Activated CD4-positive, alpha-beta T cell treated with anti-CD3 and anti-CD28 coated beads, Interleukin-10, Interleukin-2, amounts not matched to agents 100 ng/mL and 50 ng/mL, durations not matched to agents 16 hours and 8 hours (primary cell): ENCODE measurements at regions not wholly inside any gene's neighbourhood (a gene's known extent, or its start where the extent isn't known, plus 50 kb on each side); places are given as distances from the start of the nearest gene placed in this dataset.

Source experiments
- DNase-seq: peaks from one replicate; pipeline ENCODE4 v3.0.0-alpha.2; 2020

DNA sequence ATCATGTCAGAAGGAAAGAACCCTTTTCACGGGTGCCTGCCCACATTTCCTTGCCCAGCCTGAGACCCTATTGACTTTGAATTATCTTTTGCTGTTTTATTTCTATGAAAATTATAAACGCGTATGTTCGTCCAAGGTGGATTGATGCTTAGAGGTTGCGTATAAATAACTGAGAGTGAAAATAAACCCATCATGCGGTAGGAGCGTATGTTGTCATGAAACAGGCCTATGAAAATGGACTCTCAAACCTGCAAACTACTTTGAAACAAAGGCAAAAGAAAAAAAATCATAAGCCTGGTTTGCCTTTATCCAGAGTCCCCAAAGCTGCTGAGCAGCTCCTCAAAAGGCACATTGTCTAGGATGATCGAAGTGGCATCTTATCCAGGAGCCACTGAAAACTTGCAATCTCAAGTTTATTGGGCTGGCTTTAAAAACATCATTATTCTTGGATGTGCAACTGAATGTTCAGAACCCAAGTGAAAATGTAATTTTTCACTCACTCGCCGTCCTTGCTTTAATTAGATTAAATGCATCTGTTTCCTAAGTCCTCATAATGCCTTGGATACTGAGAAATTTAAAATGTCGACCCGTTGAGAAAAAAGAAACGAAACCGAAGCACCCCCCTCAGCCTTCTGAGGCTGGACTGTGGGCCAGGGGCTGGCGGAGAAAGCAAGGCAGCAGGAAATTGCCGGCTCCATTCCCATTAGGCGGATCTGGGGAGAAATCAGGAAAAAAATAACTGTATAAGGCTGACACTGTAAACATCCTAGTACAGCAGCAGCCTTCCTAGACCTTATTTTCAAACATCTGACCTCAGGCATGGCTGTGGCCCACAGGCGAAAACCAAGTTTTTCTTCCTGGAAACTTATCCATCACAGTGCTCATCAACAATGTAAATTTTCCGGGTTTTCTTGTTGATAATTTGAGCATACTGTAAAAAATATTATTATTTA is 82.9 kb upstream of the PPARA start:
- DNase-seq = no peak

DNA sequence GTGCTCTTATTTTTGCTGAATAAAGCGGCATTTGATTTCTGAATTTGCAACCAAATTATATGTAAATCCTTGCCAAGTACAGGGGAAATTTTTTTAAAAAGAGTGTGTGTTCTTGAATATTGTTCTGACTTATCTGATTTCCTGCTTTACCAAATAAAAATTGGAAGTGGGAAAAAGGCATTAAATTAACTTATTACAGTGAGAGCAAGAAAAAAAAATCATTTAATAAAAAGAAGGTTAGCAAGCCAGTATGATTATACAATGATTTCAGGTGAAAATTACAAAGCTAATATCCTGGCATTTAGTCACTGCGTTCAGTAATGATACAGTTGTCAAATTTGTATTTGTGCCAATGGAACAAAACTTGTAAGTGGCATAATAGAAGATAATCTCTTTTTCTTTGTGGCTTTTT is 82.1 kb upstream of the PPARA start:
- DNase-seq = no peak

DNA sequence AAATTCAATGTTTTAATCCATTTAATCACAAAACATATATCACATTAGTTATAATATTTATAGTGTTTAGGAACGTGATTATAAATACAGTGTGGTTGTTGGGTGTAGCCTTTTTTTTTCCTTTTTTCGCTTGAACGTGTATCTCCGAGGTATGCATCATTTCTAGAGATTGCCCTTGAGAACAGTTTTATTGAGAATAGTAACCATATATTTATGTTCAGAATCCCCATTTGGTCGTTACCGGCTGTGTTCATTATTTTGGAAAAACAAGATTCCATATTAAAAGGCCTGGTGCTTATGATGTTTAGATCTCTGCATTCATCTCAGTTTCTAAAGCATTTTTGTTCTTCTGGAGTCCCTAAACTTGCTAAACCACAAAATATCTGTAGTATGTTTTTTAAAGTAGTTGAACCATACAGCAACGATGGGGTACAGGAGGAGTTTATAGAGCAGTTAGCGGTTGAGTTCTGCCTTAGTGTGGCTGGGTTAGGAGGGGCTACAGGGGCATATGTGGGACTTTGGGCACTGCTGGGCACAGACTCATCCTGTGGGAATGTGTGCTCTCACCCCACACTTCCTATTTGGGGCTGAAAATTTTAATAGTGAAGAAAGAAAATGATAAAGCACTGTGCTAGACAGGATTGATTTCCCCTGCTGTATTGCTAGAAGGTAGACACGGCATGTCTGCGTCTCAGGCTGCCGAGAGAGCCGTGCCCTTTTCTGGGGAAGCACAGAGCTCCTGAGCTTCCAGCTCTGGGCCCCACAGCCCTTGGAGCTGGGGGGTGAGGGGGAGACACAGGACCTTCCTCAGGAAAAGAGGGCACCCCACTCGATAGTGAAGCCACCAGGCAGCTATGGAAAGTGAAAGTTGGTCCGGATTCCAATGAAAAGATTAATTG is 81.5 kb upstream of the PPARA start:
- no peak for DNase-seq

- DNase-seq = peak; percentile 74
Measured at GRCh38 chr22:46069521-46070214, 80.7 kb upstream of the PPARA start.

GRCh38 chr22:46070215-46070802 is 80.0 kb upstream of the PPARA start:
- DNase-seq = peak; percentile 49

- DNase-seq = peak; percentile 61
Measured at GRCh38 chr22:46070803-46071450, 79.4 kb upstream of the PPARA start.

GRCh38 chr22:46071451-46072109 is 78.7 kb upstream of the PPARA start:
- DNase-seq = peak; percentile 59

GRCh38 chr22:46072110-46072881 is 78.0 kb upstream of the PPARA start:
- peak; percentile 51 for DNase-seq

DNA sequence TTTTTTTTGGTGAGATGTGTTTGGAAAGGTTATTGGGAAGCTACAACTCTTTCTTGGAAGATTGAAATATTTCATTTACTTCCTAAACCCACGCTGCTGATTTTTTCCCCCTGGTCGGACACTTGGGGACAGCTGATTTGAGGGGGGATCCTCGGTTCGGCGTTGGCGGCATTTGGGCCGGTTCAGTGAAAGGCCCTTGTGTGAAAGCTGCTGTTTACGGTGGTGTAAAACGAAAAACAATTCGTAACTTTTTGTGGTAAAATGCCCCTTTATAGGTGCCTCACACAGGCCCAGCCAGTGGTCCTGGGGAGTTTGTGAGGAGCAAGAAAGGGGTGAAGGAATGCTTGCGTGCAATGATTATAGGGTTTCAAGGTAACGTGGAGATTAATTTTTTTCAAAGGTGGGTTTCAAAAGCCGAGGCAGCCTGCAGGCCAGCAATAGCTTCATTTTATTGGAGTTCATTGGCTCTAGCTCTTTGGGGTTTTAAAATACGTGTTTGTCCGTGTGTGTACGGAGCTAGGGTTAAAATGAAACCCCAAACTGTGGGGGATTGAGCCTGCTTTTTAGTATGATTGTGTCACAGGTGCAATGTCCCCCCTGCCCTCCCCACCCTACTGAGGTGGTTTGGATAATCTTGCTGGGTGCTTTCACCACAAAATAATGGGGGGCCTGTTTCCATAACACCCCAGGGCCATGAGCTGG is 77.2 kb upstream of the PPARA start:
- DNase-seq = no peak

- DNase-seq = no peak
Measured at GRCh38 chr22:46073683-46074504, 76.4 kb upstream of the PPARA start.

DNA sequence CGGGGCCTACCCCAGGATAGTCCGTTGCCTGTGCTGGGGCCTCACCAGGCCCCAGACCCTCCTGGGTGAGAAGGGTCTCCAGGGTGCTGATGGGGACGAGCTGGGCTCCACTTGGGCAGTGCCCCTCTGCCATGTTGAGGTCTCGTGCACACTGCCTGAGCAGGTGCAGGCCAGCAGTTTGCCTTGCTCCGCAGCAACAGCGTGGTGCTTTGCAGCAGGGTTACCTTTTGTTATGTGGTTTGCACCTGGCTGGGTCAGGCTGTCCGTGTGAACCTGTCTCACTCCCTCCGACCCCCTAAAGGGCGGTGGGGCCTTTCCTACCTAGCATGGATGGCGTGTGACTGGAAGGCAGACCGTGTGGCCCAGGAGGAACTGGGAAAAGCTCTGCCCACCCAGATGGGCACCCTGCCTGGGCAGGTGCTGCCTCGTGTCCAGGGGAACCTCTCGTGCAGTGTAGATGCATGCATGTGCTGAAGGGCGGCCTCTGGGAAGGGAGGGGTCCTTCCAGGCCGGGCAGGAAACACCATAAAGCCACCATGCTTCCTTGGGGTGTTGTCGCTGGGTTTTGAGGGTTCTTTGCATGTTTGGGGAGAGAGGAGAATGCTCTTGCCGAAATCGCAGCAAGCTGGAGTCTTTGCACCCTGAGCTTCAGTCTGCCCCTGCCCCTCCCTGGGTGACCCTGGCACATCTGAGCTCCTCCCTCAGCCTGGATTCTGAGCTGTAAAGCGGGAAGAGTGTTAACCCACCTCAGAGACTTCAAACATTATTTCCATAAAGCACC is 75.4 kb upstream of the PPARA start:
- DNase-seq = no peak

DNA sequence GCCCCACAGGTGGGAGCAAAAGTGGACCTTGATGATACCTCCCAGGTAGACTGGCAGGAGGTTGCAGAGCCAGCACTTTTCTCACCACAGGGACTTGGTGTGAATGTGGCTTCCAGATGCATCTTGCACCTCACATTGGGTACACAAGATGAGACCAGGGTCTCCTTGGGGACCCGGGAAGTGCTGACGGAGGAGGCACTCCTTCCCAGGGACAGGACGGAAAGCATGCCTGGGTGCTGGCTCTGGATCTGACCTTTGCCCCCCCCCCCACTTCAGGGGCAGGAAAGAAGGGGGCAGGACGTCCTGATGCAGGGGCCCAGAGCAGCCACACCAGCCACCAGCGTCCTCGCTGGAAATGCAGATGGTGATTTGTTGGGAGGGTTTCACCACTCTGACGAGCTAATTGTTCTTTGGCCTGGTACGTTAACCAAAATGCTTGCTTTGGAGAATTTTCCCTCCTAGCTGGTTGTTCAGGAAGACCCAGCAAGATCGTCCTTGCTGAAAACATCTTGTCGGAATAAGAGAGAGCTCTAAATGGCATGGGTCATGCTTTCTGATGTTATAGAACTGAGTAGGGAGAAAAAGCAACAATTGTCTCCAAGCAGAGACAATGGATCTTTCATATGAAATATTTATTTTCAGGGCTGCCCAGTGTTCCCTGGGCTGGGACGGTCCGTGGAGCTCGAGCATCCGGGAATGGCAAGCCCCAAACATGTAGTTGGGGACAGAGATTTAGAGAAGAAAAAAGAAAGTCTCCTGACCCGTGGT is 74.4 kb upstream of the PPARA start:
- DNase-seq = no peak

GRCh38 chr22:46076651-46077339 is 73.5 kb upstream of the PPARA start:
- no peak for DNase-seq

DNA sequence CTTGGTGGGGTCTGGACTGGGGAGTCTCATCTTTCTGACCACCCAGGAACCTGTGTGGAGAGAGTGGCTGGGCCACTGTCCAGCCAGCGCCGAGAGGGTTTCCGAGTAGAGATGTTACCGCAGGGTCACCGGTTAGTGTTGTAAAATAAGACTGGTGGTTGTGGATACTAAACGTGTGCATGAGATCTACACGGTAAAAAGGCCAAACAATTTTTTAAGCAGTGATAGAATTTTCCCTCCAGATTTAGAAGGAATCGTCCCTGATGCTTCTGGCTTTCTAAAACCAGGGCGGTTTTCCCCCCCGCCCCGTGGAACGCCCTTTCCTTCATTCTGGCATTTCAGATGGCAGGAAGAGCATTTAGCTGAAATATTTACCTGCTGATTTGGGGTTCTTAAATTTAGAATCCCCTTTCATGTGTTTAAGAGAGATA is 72.6 kb upstream of the PPARA start:
- DNase-seq = no peak

- no peak for DNase-seq
Measured at GRCh38 chr22:46078241-46079092, 71.9 kb upstream of the PPARA start.
